ENCODE measurements at regions not wholly inside any gene's neighbourhood (a gene's known extent, or its start where the extent isn't known, plus 50 kb on each side); places are given as distances from the start of the nearest gene placed in this dataset.

DNA sequence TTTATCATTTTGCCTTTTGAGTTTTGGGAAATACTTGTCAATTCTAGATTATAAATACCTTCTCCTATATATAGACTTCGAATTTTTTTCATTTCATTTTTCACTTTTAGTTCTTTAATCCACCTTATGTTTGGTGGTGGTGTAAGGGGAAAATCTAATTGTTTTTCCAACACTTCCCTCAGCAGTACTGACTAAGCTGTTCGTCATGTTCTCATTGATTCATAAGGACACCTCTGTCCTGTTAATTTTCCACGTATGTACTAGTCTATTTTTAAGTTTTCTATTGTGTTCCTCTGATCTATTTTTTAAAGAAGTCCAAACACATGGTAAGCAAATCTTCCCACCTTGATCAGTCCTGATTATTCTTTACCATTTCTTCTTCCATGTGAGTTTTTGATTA lies 254.2 kb downstream of the SYK start:
- Histone ChIP-seq H3K27ac (no peak overlapping the region), H3K4me3 (no peak overlapping the region), H3K9me3 (no peaks in the 10 kb centered on the region), H3K36me3 (ENCODE audit: insufficient read depth in 1 of 2, low read depth in 1 of 2) (no peaks in the 10 kb centered on the region), H3K27me3 (ENCODE audit: insufficient read depth in 3 of 3, low read length in 2 of 3) (no peaks in the 10 kb centered on the region), H3K4me1 (peaks cover 6% of the 10 kb centered on the region)
- intact Hi-C loops (cut with DNase I): no loop called here
- no peak for TF ChIP-seq CTCF (IDR thresholded peaks at IDR 0.05)
- no peak for ATAC-seq
- DNase-seq: no peak
- WGBS, 3 donors: 51 to 65% (median 65%) methylated on average over 3 of the region's 3 CpGs

DNA sequence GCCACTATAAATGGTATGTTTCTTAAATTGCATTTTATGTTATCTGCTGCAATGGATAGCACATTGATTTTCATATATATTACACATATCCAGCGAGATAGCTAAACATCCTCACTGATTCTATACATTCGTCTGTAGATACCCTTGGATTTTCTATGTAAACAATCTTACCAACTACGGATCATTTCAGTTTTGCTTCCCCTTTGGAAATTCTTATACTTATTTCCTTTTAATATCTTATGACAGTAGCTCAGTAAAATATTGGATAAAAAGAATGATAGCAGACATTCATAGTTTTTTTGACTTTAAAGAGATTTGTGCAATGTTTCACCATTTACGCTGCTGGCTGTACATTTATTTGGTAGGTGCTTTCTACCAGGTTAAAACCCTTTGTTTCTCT lies 254.9 kb downstream of the SYK start:
- Histone ChIP-seq H3K4me1 (peaks cover 13% of the 10 kb centered on the region), H3K4me3 (no peak overlapping the region), H3K36me3 (ENCODE audit: insufficient read depth in 1 of 2, low read depth in 1 of 2) (no peaks in the 10 kb centered on the region), H3K9me3 (no peaks in the 10 kb centered on the region), H3K27ac (no peak overlapping the region), H3K27me3 (ENCODE audit: insufficient read depth in 3 of 3, low read length in 2 of 3) (no peaks in the 10 kb centered on the region)
- 89 to 95% (median 91%) methylated on average over 4 of the region's 4 CpGs for WGBS, 3 donors
- ATAC-seq (no peak), DNase-seq (no peak)
- intact Hi-C loops (cut with DNase I): no loop called here
- no peak for TF ChIP-seq CTCF (IDR thresholded peaks at IDR 0.05)

GRCh38 chr9:91056917-91057316 lies 255.3 kb downstream of the SYK start:
- no peak for ATAC-seq
- no peak for TF ChIP-seq CTCF (IDR thresholded peaks at IDR 0.05)
- DNase-seq: no peak
- intact Hi-C loops (cut with DNase I): no loop called here
- H3K27me3 ChIP-seq (ENCODE audit: insufficient read depth in 3 of 3, low read length in 2 of 3): no peaks in the 10 kb centered on the region
- H3K27ac ChIP-seq: no peak overlapping the region
- peaks cover 17% of the 10 kb centered on the region for H3K4me1 ChIP-seq
- H3K36me3 ChIP-seq (ENCODE audit: insufficient read depth in 1 of 2, low read depth in 1 of 2): no peaks in the 10 kb centered on the region
- H3K4me3 ChIP-seq: no peak overlapping the region
- no peaks in the 10 kb centered on the region for H3K9me3 ChIP-seq

DNA sequence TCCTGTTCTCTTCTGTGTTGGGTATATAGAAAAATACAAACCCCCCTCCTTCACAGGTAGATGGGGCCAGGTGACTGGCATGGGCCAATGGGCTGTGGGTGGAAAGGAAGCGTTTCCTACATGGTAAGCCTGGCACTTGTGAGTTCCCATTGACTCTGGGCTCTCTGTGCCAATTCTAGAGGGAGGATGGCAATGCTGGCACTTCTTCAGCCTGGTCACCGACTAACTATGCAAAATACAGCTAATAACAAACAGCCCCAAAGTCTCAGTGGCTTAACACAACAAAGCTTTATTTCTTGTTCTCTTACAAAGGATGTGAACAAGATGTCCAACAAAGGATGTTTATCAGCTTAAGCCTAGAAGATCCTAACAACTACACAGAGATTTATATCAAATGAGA lies 258.1 kb downstream of the SYK start:
- intact Hi-C loops (cut with DNase I): no loop called here
- Histone ChIP-seq H3K4me3 (no peak overlapping the region), H3K4me1 (peaks cover 32% of the 10 kb centered on the region), H3K9me3 (no peaks in the 10 kb centered on the region), H3K27ac (no peak overlapping the region), H3K36me3 (ENCODE audit: insufficient read depth in 1 of 2, low read depth in 1 of 2) (no peaks in the 10 kb centered on the region), H3K27me3 (ENCODE audit: insufficient read depth in 3 of 3, low read length in 2 of 3) (no peaks in the 10 kb centered on the region)
- ATAC-seq (no peak), DNase-seq (no peak)
- WGBS, 3 donors: 38 to 51% (median 39%) methylated on average over 2 of the region's 2 CpGs
- no peak for TF ChIP-seq CTCF (IDR thresholded peaks at IDR 0.05)

GRCh38 chr9:91060520-91061343 lies 259.1 kb downstream of the SYK start:
- WGBS, 3 donors: 19 to 28% (median 24%) methylated on average over 8 of the region's 8 CpGs
- H3K4me3 ChIP-seq: no peak overlapping the region
- peak in 1 of 2 donors; percentile 42 for DNase-seq

More at GRCh38 chr9:91060520-91061343, 259.1 kb downstream of the SYK start:
- Histone ChIP-seq H3K27me3 (ENCODE audit: insufficient read depth in 3 of 3, low read length in 2 of 3) (no peaks in the 10 kb centered on the region), H3K4me1 (peaks cover 32% of the 10 kb centered on the region), H3K9me3 (no peaks in the 10 kb centered on the region), H3K36me3 (ENCODE audit: insufficient read depth in 1 of 2, low read depth in 1 of 2) (no peaks in the 10 kb centered on the region), H3K27ac (peak overlapping the region; percentile 43)
- no peak for TF ChIP-seq CTCF (IDR thresholded peaks at IDR 0.05)
- intact Hi-C loops (cut with DNase I): no loop called here
- peak; percentile 38 to 78 (median 60) for ATAC-seq
